Activated naive CD8-positive, alpha-beta T cell treated with anti-CD3 and anti-CD28 coated beads for 36 hours (primary cell): ENCODE measurements at regions not wholly inside any gene's neighbourhood (a gene's known extent, or its start where the extent isn't known, plus 50 kb on each side); places are given as distances from the start of the nearest gene placed in this dataset.
"Not testable (repeated sequence)": the region's sequence is repeated elsewhere in the genome, so short reads cannot be mapped to it uniquely, and the experiment has no call there.

ENCODE experiments used
- DNase-seq: peaks from one replicate; pipeline ENCODE4 v3.0.0; 2021
- H3K27ac Mint-ChIP-seq: one replicate; pipeline ENCODE4 v1.8.0; 2022; ENCODE audit warnings: mild to moderate bottlenecking, moderate library complexity, mixed read lengths
- H3K27me3 Mint-ChIP-seq: one replicate; pipeline ENCODE4 v1.8.0; 2022; ENCODE audit warnings: mild to moderate bottlenecking, mixed read lengths
- H3K36me3 Mint-ChIP-seq: one replicate; pipeline ENCODE4 v1.8.0; 2021; ENCODE audit warnings: mild to moderate bottlenecking, mixed read lengths
- H3K4me1 Mint-ChIP-seq: one replicate; pipeline ENCODE4 v1.8.0; 2021; ENCODE audit warnings: mixed read lengths
- H3K4me3 Mint-ChIP-seq: one replicate; pipeline ENCODE4 v1.8.0; 2022; ENCODE audit warnings: mild to moderate bottlenecking, moderate library complexity, mixed read lengths
- H3K9me3 Mint-ChIP-seq: one replicate; pipeline ENCODE4 v1.8.0; 2022; ENCODE audit warnings: mixed read lengths

- no peak overlapping the region for H3K4me3 Mint-ChIP-seq
Measured at GRCh38 chrX:111041018-111041462, 55.0 kb upstream of the PAK3 start.

DNA sequence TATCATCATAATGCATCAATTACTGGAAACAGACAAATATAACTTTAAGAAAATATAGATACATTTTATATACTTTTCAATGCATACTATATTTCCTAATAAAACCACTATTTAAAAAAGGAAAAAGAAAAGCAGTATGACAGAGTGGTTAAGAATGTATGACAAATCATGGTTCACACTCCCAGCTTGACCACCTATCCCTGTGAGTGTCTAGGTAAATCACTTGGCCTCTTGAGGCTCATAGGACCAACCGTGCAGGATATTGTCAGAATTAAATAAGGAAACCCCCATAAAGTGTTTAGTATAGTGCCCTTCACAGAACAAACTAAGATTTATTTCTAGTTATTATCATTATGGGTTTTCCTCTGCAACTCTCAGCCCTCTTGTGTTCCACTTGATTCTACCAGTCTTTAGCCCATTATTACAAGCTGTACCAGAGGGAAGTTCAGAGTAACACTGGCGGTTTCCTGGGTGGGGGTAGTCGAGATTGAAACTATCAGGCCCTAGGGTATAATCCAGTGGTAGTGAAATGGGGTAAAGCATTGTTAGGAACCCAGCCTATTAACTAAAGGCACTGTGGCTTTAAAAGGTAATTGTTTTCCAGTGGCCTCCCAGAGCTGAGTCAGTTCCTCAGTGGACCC lies 55.5 kb upstream of the PAK3 start:
- no peaks in the 10 kb centered on the region for H3K36me3 Mint-ChIP-seq
- H3K27ac Mint-ChIP-seq = no peak overlapping the region
- no peak overlapping the region for H3K4me3 Mint-ChIP-seq
- DNase-seq = no peak
- no peaks in the 10 kb centered on the region for H3K9me3 Mint-ChIP-seq
- H3K27me3 Mint-ChIP-seq = no peaks in the 10 kb centered on the region
- H3K4me1 Mint-ChIP-seq = peaks cover 3% of the 10 kb centered on the region

More at GRCh38 chrX:111041018-111041462, 55.0 kb upstream of the PAK3 start:
- H3K9me3 Mint-ChIP-seq = no peaks in the 10 kb centered on the region
- H3K36me3 Mint-ChIP-seq = no peaks in the 10 kb centered on the region
- no peak for DNase-seq
- H3K27me3 Mint-ChIP-seq = no peaks in the 10 kb centered on the region
- H3K27ac Mint-ChIP-seq = no peak overlapping the region
- H3K4me1 Mint-ChIP-seq = peaks cover 3% of the 10 kb centered on the region

DNA sequence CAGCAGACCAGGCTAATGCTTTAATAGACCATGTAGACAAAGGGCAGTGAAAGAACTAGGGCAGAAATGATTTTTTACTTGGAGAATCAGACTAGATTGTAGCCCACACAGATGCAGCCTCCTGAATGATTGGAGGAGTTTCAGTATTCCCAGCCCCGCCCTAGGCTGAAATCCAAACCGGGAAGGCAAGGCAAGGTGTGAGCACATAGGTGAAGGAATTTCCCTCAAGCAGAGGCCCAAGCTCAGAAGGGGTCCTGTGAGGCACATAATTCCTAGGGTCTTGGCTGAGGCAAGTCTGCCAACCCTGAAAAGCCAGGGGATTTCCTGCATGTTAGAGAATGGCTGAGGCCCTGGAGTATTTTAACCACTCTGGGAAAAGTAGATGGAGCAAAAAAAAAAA lies 56.4 kb upstream of the PAK3 start:
- DNase-seq = no peak
- no peak overlapping the region for H3K4me3 Mint-ChIP-seq
- H3K4me1 Mint-ChIP-seq = peaks cover 3% of the 10 kb centered on the region
- H3K27me3 Mint-ChIP-seq = no peaks in the 10 kb centered on the region
- no peaks in the 10 kb centered on the region for H3K9me3 Mint-ChIP-seq
- no peaks in the 10 kb centered on the region for H3K36me3 Mint-ChIP-seq
- H3K27ac Mint-ChIP-seq = no peak overlapping the region

DNA sequence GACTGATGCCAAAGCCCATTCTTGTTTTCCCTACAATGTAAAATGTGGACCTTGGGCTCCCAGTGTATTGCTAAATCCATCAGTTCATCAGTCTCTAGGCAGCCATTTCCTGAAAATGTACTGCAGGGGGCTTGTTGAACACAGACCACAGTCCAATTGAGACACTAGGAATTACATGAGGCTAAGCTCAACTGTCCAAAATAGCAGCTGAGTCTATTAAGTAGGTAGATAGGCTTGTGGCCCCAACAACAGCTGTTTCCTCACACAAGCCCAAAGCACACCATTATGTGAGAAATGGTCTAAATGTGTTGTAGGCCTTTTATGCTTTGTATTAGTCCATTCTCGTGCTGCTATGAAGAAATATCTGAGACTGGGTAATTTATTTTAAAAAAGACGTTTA lies 60.0 kb upstream of the PAK3 start:
- H3K9me3 Mint-ChIP-seq = no peaks in the 10 kb centered on the region

GRCh38 chrX:111035256-111035655 lies 60.7 kb upstream of the PAK3 start:
- no peak for DNase-seq
- H3K27ac Mint-ChIP-seq = no peak overlapping the region
- H3K4me3 Mint-ChIP-seq = no peak overlapping the region
- no peaks in the 10 kb centered on the region for H3K4me1 Mint-ChIP-seq
- no peaks in the 10 kb centered on the region for H3K36me3 Mint-ChIP-seq
- H3K27me3 Mint-ChIP-seq = peaks cover 5% of the 10 kb centered on the region
- no peaks in the 10 kb centered on the region for H3K9me3 Mint-ChIP-seq

More for the DNA sequence above, 60.0 kb upstream of the PAK3 start:
- DNase-seq = no peak
- no peaks in the 10 kb centered on the region for H3K36me3 Mint-ChIP-seq
- H3K27me3 Mint-ChIP-seq = peaks cover 5% of the 10 kb centered on the region
- H3K27ac Mint-ChIP-seq = no peak overlapping the region
- no peak overlapping the region for H3K4me3 Mint-ChIP-seq
- no peaks in the 10 kb centered on the region for H3K4me1 Mint-ChIP-seq

- not testable (repeated sequence) for H3K4me1 Mint-ChIP-seq, H3K36me3 Mint-ChIP-seq, H3K27ac Mint-ChIP-seq, H3K4me3 Mint-ChIP-seq, H3K27me3 Mint-ChIP-seq, H3K9me3 Mint-ChIP-seq, DNase-seq
Measured at GRCh38 chrX:111022998-111023397, 73.0 kb upstream of the PAK3 start.

- Mint-ChIP-seq H3K9me3 (no peaks in the 10 kb centered on the region), H3K27me3 (peaks cover 3% of the 10 kb centered on the region), H3K4me3 (no peak overlapping the region), H3K27ac (no peak overlapping the region), H3K4me1 (no peaks in the 10 kb centered on the region), H3K36me3 (no peaks in the 10 kb centered on the region)
- no peak for DNase-seq
Measured at GRCh38 chrX:111020283-111020682, 75.7 kb upstream of the PAK3 start.

DNA sequence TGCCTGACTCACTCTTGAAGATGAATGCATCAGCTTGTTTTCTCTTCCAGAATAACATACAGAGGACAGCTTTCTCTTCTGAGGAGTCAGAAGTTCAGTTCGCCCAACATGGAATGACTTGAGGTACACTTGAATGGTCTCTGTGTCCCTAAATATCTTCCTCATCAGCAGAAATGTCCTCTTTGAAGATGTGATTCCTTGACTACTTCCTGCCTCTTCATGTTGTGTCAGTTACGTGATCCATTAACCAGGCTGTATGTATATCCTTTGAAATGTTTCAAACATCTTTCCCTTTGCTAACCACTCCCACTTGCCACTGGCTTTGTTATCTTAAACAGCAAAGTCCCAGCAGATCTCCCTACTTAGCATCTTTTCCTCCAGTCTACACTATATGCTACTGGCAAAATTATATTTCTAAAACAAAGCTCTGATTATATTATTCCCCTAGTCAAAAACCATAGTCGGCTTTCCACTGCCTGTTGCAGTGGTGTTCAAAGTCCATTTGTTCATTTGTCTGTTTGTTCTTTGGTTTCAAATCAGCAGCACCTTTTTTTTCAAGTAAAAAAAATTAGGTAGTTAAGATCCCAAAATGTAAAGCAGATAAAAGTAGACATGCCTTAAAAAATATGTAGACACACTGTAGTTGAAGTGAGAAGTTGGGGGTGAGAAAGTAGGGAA lies 82.1 kb upstream of the PAK3 start:
- Mint-ChIP-seq H3K9me3 (no peaks in the 10 kb centered on the region), H3K4me1 (no peaks in the 10 kb centered on the region), H3K36me3 (no peaks in the 10 kb centered on the region), H3K4me3 (no peak overlapping the region), H3K27me3 (peaks cover 3% of the 10 kb centered on the region), H3K27ac (no peak overlapping the region)
- DNase-seq = no peak

DNA sequence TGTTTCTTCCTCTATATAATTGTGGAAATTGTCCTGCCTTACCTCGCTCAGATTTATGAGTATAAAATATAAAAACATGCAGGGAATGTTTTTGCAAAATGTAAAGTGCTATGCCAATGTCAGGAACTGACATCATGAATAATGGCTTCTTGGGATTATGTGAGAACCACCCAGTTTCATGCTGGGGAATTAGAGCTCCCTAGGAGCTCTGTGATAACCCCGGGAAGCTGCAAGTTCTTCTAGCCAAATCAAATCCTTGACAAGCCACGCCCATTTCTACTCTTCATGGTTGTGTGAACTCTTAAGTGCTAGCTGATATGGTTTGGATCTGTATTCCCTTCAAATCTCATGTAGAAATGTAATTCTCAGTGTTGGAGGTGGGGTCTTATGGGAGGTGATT lies 85.9 kb upstream of the PAK3 start:
- no peaks in the 10 kb centered on the region for H3K4me1 Mint-ChIP-seq
- DNase-seq = no peak
- H3K9me3 Mint-ChIP-seq = no peaks in the 10 kb centered on the region
- H3K36me3 Mint-ChIP-seq = no peaks in the 10 kb centered on the region
- no peak overlapping the region for H3K4me3 Mint-ChIP-seq
- no peak overlapping the region for H3K27ac Mint-ChIP-seq
- no peaks in the 10 kb centered on the region for H3K27me3 Mint-ChIP-seq

- DNase-seq = no peak
- Mint-ChIP-seq H3K4me3 (no peak overlapping the region), H3K36me3 (no peaks in the 10 kb centered on the region), H3K9me3 (no peaks in the 10 kb centered on the region), H3K27ac (no peak overlapping the region), H3K27me3 (no peaks in the 10 kb centered on the region), H3K4me1 (no peaks in the 10 kb centered on the region)
Measured at GRCh38 chrX:111009256-111009655, 86.7 kb upstream of the PAK3 start.

GRCh38 chrX:111008126-111008525 lies 87.9 kb upstream of the PAK3 start:
- Mint-ChIP-seq H3K36me3 (no peaks in the 10 kb centered on the region), H3K9me3 (no peaks in the 10 kb centered on the region), H3K27me3 (no peaks in the 10 kb centered on the region), H3K4me3 (no peak overlapping the region), H3K27ac (no peak overlapping the region), H3K4me1 (no peaks in the 10 kb centered on the region)
- DNase-seq = no peak

- no peak overlapping the region for H3K4me3 Mint-ChIP-seq
- no peaks in the 10 kb centered on the region for H3K9me3 Mint-ChIP-seq
- no peaks in the 10 kb centered on the region for H3K27me3 Mint-ChIP-seq
- H3K4me1 Mint-ChIP-seq = no peaks in the 10 kb centered on the region
- no peak for DNase-seq
- no peaks in the 10 kb centered on the region for H3K36me3 Mint-ChIP-seq
- H3K27ac Mint-ChIP-seq = no peak overlapping the region
Measured at GRCh38 chrX:111007238-111007637, 88.8 kb upstream of the PAK3 start.

DNA sequence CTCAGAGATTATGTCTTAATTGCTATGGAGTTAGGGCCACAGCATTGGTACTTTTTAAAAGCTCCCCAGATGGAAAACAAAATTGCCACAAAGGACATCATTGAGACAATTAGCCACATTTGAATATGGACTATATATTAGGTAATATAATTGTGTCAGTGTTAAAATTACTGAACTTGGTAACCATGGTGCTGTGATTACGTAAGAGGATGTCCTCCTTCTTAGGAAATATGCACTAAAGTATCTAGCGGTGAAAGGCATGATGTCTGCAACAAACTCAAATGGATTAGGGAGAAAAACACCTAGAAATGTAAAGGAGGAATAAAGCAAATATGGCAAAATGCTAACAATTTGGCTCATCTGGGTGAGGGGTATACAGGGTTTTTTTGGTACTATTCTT lies 89.9 kb upstream of the PAK3 start:
- no peak for DNase-seq
- Mint-ChIP-seq H3K9me3 (no peaks in the 10 kb centered on the region), H3K27ac (no peak overlapping the region), H3K36me3 (no peaks in the 10 kb centered on the region), H3K4me3 (no peak overlapping the region), H3K27me3 (no peaks in the 10 kb centered on the region), H3K4me1 (no peaks in the 10 kb centered on the region)

- Mint-ChIP-seq H3K27ac (no peak overlapping the region), H3K4me3 (no peak overlapping the region), H3K9me3 (no peaks in the 10 kb centered on the region), H3K4me1 (no peaks in the 10 kb centered on the region), H3K27me3 (no peaks in the 10 kb centered on the region), H3K36me3 (no peaks in the 10 kb centered on the region)
- DNase-seq = no peak
Measured at GRCh38 chrX:111005166-111005565, 90.8 kb upstream of the PAK3 start.

DNA sequence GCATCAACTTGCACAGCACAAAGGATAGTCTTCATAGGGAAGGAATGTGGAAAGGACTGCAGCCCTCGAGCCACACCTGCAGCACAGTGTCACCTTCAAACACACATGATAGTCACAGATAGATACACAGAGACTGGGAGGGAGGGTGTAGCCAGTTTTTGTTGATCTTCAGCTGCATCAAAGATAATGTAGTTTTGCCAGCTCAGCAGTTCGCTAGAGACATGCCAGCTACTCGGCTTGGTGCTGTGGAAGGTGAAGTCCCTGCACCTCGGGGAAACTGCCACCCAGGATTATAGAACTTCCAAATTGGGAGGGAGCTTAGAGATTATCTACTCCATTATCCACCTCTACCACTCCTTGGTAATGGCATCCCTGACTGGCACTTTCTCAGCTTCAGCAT lies 92.9 kb upstream of the PAK3 start:
- H3K4me1 Mint-ChIP-seq = no peaks in the 10 kb centered on the region
- no peaks in the 10 kb centered on the region for H3K36me3 Mint-ChIP-seq
- no peak for DNase-seq
- H3K9me3 Mint-ChIP-seq = no peaks in the 10 kb centered on the region
- H3K27me3 Mint-ChIP-seq = no peaks in the 10 kb centered on the region
- H3K27ac Mint-ChIP-seq = no peak overlapping the region
- H3K4me3 Mint-ChIP-seq = no peak overlapping the region

DNA sequence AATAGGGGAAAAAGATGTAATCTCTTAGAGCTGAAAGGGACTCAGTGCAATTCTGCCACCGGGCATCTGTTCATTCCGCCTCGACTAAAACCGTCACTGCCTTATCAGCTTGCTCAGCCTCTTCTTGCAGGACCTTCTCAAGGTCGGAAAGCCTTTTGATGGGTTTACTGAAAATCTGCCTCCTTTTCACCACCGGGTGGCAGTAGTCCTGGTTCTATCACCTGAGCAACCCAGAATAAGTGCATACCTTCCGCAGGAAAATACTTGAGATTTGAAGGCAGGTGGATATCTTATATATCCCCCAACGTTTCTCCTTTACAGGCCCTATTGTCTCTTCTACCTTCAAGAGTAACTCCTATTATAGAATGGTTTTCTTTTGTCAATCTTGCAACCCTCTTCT lies 103.4 kb upstream of the PAK3 start:
- Mint-ChIP-seq H3K9me3 (no peaks in the 10 kb centered on the region), H3K4me1 (no peaks in the 10 kb centered on the region), H3K36me3 (no peaks in the 10 kb centered on the region), H3K27me3 (peaks cover 16% of the 10 kb centered on the region), H3K4me3 (no peak overlapping the region), H3K27ac (no peak overlapping the region)
- DNase-seq = peak; percentile 3
